HG03354 (cell line): ENCODE measurements at regions not wholly inside any gene's neighbourhood (a gene's known extent, or its start where the extent isn't known, plus 50 kb on each side); places are given as distances from the start of the nearest gene placed in this dataset.
A peak's percentile ranks its signal among the peaks of the same experiment; 100 is the strongest.

Source experiments
- ATAC-seq: cut with Tn5 transposase; IDR thresholded peaks from one replicate; pipeline ENCODE4 v1.9.1; 2021; ENCODE audit warnings: mild to moderate bottlenecking; ENCODE audit not compliant: unreplicated experiment, poor library complexity, severe bottlenecking

GRCh38 chr18:72107647-72108383 is 436.3 kb downstream of the CBLN2 start:
- ATAC-seq = no peak

GRCh38 chr18:72104851-72105250 is 439.3 kb downstream of the CBLN2 start:
- ATAC-seq = no peak

GRCh38 chr18:72102412-72102811 is 441.7 kb downstream of the CBLN2 start:
- no peak for ATAC-seq

- ATAC-seq = no peak
Observed at GRCh38 chr18:72100465-72101004, 443.6 kb downstream of the CBLN2 start.

- ATAC-seq = no peak
Observed at GRCh38 chr18:72091369-72091768, 452.8 kb downstream of the CBLN2 start.

GRCh38 chr18:72089432-72089831 is 454.7 kb downstream of the CBLN2 start:
- ATAC-seq = no peak

GRCh38 chr18:72086421-72086820 is 457.7 kb downstream of the CBLN2 start:
- peak; percentile 59 for ATAC-seq

- no peak for ATAC-seq
Observed at GRCh38 chr18:72075040-72075439, 469.1 kb downstream of the CBLN2 start.

- ATAC-seq = no peak
Observed at GRCh38 chr18:72063001-72063400, 481.1 kb downstream of the CBLN2 start.

- no peak for ATAC-seq
Observed at GRCh38 chr18:72058851-72059250, 485.3 kb downstream of the CBLN2 start.

- no peak for ATAC-seq
Observed at GRCh38 chr18:72056171-72056570, 488.0 kb downstream of the CBLN2 start.

GRCh38 chr18:72041313-72042032 is 502.7 kb downstream of the CBLN2 start:
- ATAC-seq = no peak

- no peak for ATAC-seq
Observed at GRCh38 chr18:72013427-72013850, 530.7 kb downstream of the CBLN2 start.

GRCh38 chr18:71998547-71999097 is 545.5 kb downstream of the CBLN2 start:
- no peak for ATAC-seq

GRCh38 chr18:71995904-71996465 is 548.2 kb downstream of the CBLN2 start:
- ATAC-seq = no peak

GRCh38 chr18:71994273-71994672 is 549.9 kb downstream of the CBLN2 start:
- ATAC-seq = no peak

- no peak for ATAC-seq
Observed at GRCh38 chr18:71989616-71990015, 554.5 kb downstream of the CBLN2 start.

GRCh38 chr18:71986351-71987050 is 557.6 kb downstream of the CBLN2 start:
- ATAC-seq = no peak

- no peak for ATAC-seq
Observed at GRCh38 chr18:71976744-71977143, 567.4 kb downstream of the CBLN2 start.

GRCh38 chr18:71966791-71967190 is 577.4 kb downstream of the CBLN2 start:
- no peak for ATAC-seq
